HG03280 (cell line): ENCODE measurements at regions not wholly inside any gene's neighbourhood (a gene's known extent, or its start where the extent isn't known, plus 50 kb on each side); places are given as distances from the start of the nearest gene placed in this dataset.

ENCODE experiments used
- ATAC-seq: cut with Tn5 transposase; IDR thresholded peaks from one replicate; pipeline ENCODE4 v1.9.1; 2021; ENCODE audit warnings: mild to moderate bottlenecking, moderate library complexity; ENCODE audit not compliant: unreplicated experiment

- no peak for ATAC-seq
Observed at GRCh38 chr4:123966990-123967769, 570.6 kb downstream of the SPRY1 start.

DNA sequence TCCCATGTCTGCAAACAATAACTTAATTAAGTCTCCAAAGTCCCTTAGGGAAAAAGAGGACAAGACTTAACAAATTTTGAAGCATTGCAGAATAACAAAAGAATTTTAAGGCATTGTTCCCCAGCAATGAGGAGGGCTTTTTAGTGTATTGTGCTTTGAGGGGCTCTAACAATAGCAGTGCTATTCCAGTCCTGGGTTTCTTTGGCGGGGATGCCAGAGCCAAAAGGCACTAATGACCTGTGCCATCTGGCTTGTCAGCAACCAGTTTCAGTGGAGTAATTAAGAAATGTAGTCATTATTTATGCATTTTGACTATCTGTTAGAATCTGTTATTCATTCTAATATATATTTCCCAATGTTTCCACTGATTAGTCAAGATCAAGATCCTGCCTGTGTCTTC, 575.4 kb downstream of the SPRY1 start:
- no peak for ATAC-seq

DNA sequence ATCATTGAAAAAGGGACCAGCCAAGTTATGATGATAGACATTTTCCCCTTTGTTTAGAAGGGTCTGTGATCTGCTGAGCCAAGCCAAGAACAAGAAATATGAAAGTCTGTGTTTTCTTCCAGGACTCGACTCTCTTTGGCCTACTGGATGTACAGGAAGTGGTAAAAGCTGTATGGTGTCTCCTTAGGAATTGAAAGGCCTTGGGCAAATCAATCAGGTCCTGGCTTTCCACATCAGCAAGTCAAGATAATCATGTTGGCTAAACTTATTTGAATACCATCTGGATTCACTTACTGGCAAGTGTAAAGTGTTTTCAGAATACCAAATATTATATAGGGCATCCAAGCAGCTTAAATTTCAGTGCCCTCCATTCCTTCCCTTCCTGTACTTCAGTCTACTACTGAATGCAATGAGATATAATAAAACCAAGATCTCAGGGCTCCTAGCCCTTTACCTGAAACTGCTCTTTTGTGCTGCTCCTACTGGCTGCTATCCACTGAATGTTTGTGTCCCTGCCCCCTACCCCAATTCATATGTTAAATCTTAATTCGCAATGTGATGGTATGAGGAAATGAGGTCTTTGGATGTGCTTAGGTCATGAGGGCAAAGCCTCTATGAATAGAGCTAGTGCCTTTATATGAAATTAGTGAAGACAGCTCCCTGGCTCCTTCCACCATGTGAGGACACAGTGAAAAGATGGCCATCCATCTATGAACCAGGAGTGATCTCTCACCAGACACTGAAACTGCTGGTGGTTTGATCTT, 578.0 kb downstream of the SPRY1 start:
- ATAC-seq, result no peak

- ATAC-seq, result no peak
Observed at GRCh38 chr4:123976285-123976684, 579.7 kb downstream of the SPRY1 start.

DNA sequence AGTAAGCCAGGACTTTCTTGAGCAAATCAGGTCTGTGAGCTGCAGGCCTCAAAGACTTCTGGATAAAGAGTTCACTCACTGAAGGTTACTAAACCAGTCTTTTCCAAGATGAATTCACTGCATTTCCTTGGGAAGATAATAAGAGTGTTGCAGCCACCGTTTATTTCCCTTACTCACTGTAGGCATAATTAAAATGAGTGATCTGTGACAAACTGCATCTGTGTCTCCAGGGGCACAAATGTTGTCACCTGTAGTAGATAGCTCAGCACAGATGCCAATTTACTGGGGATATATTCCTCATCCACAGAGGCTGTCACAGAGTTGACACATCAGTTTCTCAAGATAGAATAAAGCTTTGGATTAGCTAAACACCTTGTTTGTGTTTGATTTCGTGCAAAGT, 580.2 kb downstream of the SPRY1 start:
- no peak for ATAC-seq

GRCh38 chr4:123977641-123978081, 581.1 kb downstream of the SPRY1 start:
- no peak for ATAC-seq

DNA sequence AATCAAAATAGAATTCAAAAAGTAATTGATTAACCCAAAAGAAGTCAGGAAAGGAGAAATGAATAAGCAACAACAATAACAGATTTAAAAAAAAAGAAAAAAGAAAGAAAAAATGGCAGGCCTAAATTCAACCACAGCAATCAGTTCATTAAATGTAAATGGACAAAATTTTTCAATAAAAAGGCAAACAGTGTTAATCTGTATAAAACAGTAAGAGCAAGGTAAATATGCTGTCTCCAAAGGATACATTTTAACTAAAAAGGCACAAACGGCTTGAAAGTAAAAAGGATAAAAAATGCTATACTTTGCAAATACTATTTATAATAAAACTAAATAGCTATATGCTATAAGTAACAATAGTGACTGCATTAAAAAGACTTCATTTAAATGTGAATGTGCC, 582.0 kb downstream of the SPRY1 start:
- ATAC-seq, result no peak

DNA sequence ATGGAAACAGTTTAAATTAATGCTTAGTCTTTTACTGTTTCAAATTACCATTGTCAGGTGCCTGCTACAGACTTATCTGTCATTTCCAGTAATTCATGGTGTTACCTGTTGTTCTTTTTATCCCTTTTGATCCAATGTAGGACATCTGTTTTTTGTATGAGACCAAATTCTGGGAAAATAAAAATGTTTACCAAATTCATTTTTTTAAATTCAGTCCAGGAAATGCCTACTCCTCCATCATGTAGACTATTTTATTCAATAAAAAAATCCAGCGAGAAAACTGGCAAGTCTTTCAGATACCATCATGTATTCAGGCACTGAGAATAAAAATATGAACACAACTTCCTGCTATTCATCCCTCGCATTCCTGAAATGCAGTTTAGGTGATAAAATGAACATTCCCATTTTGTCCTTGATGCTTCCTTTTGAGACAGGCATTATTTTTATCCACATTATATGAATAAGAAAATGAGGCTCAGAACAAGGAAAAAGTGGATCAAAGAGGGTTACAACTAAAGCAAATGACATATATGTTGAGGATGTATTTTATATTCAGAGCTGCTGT, 584.2 kb downstream of the SPRY1 start:
- no peak for ATAC-seq

GRCh38 chr4:123984886-123985285, 588.3 kb downstream of the SPRY1 start:
- no peak for ATAC-seq

GRCh38 chr4:123986268-123986798, 589.7 kb downstream of the SPRY1 start:
- no peak for ATAC-seq

DNA sequence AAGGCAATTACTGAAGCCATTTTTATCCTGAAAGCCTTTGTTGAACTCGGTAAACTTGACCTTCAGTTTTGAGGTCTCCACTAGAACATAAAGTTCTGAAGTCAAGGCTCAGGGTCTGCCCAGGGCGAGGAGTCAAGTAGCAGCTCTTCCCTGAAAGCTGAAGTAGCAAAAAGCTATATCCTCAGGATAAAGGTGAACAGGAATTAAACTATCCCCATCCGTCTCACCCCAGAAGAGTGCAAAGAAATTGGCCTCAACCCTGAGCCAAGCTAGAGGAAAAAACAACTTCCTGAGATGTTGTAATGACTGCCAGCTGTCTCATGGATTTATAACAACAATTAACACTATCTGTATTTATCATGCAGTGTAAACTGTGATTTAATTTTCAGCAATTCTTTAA, 590.8 kb downstream of the SPRY1 start:
- no peak for ATAC-seq

DNA sequence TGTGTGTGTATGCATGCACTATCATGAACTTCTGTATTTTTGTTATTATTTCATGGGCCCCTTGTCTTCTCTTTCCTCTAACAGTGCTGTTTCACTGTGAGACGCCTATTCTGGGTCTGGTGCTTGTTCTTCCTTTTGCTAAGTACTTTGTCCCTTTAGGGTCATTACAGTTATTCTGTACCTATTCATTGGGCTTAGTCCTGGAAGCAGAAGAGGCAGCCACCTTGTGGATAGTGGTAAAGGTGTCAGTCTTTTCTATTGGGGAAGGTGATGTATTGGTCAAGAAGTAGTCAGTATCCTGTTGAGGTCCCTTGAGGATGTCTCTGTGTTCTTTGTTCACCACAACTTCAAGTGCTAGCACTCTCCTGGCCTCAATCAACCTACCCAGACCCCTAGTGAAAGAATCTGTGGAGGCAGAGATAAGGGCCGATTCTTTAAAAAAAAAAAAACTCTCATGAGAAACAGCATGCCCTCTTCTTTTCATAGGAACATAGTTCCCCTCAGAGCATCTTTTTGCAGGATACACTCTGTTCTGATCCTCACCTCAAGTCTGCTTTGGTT, 593.8 kb downstream of the SPRY1 start:
- no peak for ATAC-seq

DNA sequence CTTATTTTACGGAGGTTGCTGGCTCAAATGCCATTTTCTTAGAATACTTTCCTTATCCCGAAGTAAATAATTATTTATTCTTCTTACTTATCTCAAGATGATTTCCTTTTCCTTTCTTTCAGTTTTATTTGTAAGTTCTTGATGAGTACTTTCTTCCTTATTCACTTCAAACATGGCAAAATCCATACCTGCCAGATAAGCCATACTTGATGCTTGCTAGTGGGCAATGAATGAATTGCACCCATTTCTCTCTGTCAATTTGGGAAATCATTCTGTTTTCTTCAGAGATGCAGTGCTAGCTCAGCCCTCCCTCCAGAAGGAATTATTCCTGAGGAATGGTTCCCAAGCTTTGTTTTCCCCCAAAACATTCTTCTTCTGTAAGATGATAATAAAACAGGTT, 598.3 kb downstream of the SPRY1 start:
- no peak for ATAC-seq

GRCh38 chr4:123995936-123996335, 599.3 kb downstream of the SPRY1 start:
- no peak for ATAC-seq

GRCh38 chr4:123996718-123997510, 600.3 kb downstream of the SPRY1 start:
- ATAC-seq, result no peak

- ATAC-seq, result no peak
Observed at GRCh38 chr4:123997776-123998449, 601.3 kb downstream of the SPRY1 start.

GRCh38 chr4:124000233-124000632, 603.6 kb downstream of the SPRY1 start:
- no peak for ATAC-seq

- ATAC-seq, result no peak
Observed at GRCh38 chr4:124015766-124016165, 619.2 kb downstream of the SPRY1 start.

GRCh38 chr4:124017185-124017785, 620.7 kb downstream of the SPRY1 start:
- no peak for ATAC-seq
